Middle frontal gyrus (tissue), 1 donor: ENCODE measurements at regions not wholly inside any gene's neighbourhood (a gene's known extent, or its start where the extent isn't known, plus 50 kb on each side); places are given as distances from the start of the nearest gene placed in this dataset.

Experiments used
- DNase-seq: peaks from one replicate; pipeline ENCODE4 v3.0.0-alpha.2; 2015; ENCODE audit warnings: low spot score; ENCODE audit errors: extremely low spot score

DNA sequence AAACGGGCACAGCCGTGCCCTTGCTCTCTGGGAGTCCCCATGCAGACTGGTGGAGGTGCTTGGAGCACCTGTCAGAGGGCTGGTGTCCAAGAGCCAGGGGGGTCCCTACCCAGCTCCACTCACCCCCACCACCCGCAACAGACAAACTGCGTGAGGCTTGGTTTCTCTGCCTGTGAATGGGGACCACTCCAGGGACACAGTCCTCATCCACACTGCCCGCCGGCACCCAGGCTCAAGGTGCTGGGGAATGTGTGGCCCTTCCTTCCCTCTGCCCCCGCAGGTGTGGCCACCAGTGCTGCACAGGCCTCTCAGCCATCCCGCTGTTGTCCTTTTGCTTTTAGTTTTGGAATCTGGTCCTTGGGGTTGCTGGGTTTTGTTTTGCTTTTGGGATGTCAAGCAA, 136.5 kb upstream of the ZNF236 start:
- DNase-seq: no peak

DNA sequence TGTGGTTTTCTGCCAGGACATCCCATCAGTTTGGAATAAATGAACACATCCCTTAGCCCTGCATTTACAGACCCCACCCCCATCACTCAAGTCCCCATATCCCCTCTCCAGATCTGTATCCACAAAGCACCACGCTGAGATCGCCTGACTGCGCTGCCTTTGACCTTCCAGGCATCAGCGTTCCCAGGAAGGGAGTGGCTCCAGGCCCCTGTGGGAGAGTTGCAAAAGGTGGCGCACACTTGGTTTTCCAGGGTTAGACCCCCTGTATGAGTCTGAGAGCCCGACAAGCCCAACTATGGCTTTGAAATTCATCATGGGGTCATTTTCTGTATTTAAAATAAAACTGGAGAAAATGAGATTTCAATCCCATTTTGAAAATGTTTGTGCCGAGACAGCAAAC, 137.0 kb upstream of the ZNF236 start:
- no peak for DNase-seq

DNA sequence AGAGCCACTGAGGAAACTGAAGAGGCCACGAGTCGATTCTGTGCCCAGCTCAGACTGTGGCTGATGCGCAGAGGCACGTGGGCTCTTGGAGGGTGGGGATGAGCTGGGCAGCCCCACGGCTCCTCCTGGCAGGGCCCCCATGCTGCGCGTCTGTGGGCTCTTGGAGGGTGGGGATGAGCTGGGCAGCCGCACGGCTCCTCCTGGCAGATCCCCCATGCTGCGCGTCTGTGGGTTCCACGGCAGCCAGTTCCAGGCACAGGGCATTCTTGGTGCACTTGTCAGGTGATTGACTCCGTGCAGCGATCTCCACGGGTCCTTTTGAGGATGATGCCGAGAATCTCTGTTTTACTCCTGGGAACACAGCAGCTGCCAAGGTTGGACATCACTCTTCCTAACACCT, 138.1 kb upstream of the ZNF236 start:
- DNase-seq: no peak

DNA sequence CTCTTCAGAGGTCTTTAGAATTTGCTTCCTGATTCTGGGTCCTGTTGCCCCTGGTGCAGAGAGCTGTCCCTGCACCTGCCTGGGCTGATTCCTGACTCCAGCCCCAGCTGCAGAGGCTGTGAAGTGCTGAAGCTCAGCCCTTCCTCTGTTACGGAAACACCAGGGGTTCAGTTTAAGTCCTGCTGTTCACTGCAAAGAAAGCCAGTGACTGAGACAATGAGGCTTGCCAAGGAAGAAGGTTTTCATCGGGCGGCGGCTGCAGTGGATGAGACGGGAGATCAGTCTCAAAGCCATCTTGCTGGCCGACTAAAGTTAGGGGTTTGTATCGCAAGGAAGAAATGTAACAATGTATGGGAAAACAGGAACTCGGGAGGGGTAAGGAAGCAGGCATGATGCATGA, 142.4 kb upstream of the ZNF236 start:
- no peak for DNase-seq

DNA sequence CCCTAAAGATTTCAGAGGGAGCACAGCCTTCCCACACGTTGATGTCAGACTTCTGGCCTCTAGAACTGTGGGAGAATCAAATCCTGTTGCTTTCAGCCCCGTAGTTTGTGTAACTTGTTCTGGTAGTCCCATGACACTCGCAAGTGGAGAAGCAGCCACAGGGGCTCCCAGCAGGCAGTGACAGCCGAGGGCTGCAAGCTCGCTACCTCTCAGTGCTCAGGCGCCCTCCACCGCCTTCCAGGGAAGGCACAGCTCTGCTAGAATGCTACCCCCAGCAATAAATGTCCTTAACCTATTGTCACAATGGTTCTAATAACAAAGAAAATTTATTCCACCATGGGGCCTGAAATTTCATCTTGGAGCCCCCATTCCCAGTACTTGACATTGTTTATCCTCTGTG, 143.1 kb upstream of the ZNF236 start:
- no peak for DNase-seq

DNA sequence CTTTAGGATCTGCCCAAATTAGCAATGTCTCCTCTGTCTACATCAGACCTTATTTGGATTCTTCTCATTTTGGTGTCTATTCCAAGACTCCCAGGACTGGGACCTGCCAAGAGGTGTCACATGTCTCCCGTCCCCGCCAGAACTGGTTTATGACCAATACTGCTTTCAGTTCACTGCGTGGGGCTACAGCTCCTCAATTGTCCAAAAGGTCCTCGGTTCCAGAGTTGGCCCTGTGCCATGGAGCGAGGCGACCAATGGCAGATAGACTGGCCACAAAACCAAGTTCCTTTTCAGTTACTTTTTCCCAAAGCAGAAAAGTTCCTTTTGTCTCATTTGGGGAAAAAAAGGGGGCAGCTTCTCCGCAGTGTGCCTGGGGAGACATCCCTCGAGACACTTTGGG, 144.1 kb upstream of the ZNF236 start:
- DNase-seq: peak; percentile 43

DNA sequence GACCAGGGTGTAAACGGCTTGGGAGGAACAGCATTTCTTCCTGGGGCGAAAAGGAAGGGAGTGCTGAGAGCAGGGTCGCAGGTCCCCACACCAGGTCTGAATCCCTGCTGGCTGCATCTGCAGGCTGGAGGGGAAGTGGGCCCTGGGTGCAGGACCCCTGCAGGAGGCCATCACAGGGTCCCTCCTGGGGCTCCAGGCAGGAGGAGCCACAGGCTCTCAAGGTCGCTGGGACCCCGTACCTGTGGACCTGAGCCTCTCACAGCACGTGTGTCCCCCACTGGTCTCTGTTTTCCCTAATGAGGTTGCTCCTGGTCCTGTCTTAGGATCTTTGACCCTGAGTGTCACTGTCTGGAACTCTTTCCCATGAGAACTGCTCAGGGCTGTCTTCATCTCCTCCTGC, 147.8 kb upstream of the ZNF236 start:
- no peak for DNase-seq

DNA sequence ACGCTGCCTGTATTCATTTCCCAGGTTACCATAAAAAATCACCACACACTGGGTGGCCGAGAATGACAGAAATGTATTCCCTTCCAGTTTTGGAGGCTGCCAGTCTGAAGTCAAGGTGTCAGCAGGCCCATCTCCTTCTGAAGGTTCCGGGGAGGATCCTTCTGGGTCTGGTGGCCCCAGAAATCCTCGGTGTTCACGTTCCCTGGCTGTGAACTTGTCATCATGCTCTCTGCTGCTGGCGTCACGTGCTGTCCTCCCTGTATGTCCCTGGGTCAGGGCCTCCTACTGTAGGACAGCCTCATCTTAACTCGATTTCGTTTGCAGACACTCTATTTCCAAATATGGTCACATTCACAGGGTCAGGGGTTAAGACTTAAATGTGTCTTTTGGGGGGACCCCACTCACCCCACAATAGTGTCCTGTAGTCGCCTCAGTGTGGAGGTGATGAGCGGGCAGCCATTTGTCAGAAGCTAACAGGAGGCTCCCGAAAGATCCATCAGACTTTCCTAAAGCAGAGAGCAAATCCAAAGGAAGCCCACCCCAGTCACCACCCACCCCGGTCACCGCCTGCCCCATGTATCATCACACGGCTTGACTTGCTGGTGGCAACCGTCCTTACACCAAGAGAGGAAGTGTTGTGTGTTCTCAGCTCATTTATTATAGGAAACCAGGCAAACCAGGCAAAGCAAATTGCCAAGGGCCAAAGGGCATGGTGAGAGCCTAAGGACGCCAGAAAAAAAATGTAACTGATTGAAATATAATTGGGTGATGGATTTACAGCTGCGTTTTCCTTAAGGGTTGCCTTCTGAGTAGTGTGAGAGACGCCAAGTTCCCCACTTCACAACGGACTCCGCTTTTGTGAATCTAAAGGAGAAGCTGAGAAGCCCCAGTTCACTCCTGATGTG, 148.8 kb upstream of the ZNF236 start:
- DNase-seq: no peak

DNA sequence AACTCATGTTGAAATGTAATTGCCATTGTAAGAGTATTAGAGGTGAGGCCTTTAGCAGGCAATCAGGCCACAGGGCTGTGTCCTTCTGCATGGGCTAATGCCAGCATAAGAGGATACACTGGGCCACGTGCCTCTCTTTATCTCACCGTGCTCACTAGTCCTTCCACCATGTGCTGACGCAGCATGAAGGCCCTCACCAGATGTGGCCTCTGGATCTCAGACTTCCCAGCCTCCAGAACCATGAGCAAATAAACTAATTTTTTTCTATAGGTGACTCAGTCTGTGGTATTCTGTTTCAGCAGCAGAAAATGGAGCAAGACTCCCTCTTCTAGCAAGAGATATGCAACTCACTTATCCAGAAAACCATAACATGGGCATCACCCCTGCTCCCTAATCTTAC, 149.7 kb upstream of the ZNF236 start:
- DNase-seq: no peak

DNA sequence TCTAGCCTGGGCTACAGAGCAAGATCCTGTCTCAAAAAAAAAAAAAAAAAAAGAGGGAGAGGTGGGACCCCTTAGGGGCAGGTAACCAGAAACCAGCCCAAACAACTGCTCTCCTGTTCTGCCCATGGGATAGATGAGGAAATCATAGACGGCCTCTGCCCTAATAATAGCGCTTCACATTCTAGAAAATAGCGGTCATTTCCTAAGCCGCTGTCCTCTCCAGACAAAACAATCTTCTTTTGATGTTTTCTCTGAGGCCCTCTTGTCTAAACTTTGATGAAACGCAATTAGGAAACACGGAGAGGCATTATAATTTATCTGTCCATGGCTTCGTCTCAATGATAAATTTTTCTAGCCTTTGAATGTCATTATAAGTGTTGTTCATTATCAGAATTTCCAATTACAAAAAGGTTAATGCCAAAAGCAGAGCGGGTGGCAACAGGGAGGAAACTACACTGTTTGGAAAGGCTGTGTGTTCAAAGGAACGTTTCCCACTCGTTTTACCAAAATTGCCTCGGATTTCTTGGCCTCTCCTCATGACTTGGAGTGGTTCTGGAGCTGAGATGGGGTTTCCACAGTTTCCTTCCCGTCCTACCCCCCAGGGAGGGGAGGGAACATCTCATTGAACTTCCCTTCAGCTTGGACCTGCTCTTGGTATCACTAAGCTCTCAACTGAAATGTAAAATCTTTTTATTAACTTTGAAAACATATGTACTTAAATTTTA, 151.6 kb upstream of the ZNF236 start:
- DNase-seq: peak; percentile 36

DNA sequence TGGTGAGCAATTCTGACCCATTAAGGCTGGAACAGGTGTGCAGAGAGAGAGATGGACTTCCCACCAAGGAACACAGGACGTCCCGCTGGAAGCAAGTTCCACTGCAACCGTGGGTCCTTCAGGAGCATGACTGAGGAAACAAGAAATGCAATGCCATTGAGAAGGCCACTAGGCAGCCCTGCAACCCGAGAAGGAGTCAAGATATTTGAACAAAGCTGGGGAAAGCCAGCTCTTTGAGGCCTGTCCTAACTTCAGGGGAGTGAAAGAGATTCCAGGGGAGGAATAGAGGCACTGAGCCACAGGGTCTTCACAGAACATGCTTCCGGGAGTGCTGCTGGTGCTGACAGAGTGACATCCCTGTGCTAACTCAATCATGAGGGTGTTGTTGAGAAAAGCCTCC, 153.8 kb upstream of the ZNF236 start:
- no peak for DNase-seq

DNA sequence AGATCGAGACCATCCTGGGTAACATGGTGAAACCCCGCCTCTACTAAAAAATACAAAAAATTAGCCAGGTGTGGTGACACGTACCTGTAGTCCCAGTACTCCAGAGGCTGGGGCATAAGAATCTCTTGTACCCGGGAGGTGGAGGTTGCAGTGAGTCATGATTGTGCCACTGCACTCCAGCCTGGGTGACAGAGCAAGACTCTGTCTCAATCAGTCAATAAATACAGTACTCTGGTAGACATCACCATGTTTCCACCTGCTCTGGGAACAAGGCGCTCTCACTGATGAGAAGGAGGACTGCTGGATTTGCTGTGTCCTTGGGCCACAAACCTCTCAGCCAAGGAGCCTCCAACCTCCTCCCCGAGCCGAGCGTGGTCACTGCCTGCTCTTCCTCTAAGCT, 154.2 kb upstream of the ZNF236 start:
- DNase-seq: no peak

DNA sequence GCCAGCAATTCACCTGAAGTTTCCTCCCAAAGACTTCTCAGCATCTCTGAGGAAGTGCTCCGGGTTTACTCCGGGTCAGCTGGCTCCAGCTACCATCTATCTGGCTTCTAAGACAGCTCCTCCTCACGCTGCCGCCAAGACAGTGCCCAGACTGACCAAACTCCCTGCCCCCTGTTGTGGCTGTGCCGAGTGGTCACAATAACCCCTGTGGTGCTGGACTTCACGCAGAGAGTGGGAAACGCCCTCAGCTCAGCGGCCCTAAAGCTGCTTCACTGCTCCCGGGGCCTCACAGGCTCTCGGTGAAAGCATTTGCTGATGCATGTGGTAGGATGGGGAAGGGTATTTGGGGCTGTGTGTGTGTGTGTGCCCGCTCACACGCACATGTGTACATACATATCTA, 154.8 kb upstream of the ZNF236 start:
- no peak for DNase-seq

DNA sequence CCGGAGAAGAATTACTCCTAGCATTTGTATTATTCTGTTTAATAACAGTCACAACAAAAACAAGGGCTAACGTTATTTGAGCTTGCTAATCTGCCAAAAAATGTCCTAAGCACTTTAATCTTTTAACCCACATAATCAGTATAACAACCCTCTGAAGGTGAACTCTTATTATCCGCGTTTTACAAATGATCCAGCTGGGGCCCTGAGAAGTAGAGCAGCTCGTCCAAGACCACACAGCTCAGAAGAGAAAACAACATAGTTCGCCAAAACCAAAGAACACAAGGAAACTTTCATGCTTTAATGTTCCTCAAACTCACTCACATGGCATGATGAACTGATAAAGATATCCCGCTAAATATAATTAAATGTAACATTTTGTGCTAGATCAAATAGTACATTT, 159.7 kb upstream of the ZNF236 start:
- DNase-seq: no peak

DNA sequence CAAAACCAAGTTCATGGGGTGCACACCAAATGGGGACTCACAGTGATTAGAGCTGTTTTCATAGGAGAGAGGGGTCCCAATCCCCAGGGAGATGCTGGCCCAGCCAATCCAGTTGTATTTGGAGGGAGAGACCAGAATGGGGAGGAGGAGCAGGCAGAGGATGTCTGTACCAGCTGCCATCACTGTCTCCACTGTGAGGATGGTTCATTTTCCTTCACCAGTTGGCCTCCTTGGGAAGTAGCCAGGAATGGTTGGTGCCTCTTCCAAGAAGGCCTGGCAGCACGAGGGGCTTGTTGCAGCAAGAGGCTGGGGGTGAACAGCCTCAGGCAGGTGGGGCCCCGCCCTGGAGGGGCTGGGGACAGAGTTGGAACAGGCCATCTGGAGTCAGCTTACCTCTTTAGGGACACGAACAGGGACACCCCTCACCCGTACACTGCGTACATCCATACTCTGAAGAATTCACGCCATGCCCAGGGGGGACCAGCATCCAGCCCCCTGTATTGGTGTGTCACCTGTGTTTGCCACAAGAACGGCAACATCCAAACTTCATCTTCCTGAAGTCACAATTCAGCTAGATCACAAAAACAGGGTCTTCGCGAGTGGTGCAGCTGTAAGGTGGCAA, 161.7 kb upstream of the ZNF236 start:
- DNase-seq: no peak

DNA sequence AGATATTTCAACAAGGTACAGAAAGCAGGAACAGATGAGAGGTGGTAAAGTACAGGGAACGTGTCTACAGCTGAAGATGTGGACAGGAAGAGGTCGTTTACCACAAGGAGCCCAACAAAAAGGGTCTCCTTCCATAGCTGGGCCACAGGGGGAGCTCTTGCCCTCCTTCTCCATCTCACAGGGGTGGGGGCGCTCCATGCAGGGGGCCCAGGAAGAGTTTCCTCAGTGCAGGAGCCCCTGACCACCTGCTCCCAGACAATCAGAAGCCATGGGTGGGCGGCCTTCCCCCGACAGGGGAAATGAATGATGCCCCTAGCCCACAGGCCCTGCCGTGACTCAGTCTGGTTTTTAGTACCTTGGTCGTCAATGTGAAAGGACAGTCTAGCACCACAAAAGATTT, 163.6 kb upstream of the ZNF516 start:
- DNase-seq: no peak

DNA sequence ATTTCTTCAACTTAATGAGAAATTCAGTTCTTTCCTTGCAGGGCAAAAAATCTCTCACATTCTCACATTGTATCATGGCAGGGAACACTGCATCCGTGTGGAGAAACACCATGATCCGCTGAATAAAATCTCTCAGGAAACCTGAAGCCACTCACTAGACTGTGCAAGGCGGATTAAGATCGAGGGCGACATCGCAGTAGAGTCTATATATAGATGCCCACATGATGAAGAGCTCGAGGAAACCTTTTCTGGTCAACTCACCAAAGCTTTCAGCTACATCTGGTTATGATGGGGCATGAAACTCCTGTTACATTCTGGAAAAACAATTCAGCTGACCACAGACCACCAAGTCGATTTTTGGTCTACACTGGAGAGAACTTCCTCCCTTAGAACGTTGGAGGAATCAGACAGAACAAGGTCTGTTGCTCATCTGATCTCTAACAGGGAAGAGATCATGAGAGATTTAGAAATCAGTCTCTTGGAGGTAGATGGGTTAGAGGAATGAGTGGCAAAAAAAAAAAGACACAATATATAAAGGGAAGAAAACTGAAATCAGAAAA, 162.9 kb upstream of the ZNF516 start:
- no peak for DNase-seq

DNA sequence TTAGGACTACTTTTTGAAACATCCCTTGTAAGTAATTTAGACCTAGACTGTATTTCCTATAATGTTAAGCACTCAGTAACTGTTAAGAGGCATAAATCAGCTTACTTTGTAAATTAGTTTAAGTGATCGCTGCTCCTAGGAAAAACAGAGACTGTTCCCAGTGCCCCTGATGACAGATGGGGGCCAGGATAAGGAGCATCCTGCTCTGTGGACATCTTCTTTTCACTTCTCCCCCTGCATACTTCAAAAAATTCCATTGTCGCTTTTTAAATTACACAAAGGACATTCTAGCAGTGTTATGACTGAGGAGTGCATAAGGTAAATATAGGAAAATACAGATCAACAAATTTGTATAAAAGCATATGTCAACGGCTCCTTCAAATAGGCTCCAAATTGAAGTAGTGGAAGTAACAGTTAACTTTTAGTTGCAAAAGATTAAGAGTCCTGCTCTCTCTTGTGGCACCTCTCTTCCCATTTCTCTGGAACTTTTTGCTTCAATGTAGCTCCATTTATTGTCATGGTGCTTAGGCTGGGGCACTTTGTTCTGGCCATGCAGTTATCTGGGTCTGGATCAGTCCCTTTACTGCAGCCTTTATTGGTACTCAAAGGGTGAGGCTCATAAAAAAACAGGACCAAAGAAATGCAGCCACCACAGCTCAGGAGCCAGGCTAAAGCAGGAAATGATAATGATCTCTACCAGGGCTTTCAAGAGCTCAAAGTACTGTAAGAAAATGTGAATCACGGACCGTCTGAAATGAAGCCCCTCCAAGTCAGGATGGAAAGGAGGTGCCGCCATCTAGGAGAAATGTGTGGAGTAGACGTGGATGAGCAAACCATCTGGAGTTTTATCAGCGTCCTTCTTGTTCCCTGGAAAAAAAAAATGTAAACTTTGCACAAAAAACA, 162.1 kb upstream of the ZNF516 start:
- DNase-seq: no peak

DNA sequence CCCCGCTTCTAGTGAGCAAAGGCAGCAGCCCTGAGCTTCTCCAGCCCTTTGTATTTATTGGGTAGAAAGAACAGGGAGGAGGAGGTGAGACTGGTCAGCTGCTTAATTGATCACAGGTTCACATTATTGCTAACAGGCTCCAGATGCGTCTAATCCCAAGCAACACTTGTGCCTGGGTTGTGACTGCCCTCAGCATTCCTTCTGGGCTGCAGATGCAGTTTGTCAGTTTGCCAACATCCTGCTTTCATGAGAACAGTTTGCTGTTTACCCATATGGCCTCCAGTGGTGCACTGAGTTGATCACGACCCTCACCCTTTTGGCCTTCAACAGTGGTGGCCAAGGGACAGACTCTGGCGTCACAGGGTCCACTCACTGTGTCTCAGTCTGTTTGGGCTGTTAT, 159.5 kb upstream of the ZNF516 start:
- no peak for DNase-seq

DNA sequence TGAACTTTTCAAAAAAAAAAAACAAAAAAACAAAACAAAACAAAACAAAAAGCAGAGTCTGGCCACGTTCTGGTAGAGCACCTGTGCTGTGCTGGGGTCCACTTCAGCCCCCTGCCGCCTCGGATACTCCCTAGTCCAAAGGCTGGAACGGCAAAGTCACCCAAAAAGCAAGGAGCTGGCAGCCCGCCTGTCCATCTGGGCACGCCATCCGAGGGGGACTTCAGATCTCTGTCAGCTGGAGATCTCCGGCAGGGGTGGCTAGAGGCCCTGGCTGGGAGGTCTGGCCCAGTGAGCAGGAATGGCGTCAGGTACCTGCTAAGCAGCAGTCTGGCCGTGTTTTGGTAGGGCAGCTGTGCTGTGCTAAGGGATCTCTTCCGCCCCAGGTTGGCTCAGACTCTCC, 152.3 kb upstream of the ZNF516 start:
- DNase-seq: no peak

DNA sequence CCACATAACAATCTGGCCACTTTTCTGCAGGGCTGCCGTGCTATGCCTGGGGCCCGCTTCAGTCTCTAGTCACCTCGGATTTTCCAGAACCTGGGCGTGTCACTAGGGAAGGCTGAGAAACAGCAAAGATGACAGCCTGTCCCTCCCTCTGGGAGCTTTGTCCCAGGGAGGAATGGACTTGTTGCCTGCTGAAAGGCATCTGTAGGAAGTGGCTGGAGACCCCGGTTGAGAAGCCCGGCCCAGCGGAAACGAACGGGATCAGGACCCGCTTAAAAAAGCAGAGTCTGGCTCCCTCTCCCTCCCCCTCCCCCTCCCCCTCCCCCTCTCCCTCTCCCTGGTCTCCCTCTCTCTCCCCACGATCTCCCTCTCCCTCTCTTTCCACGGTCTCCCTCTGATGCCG, 149.5 kb upstream of the ZNF516 start:
- no peak for DNase-seq
